RWPE1 (cell line): ENCODE measurements at regions not wholly inside any gene's neighbourhood (a gene's known extent, or its start where the extent isn't known, plus 50 kb on each side); places are given as distances from the start of the nearest gene placed in this dataset.

Source experiments
- CTCF ChIA-PET: fragments of 350-600 bp; sonication (Branson Sonifier 250); formaldehyde crosslinking; extraction: SDS; loops from one replicate; lab custom pipeline; 2021; lab: Yijun Ruan, JAX
- POLR2A ChIA-PET: fragments of 400-600 bp; formaldehyde crosslinking; extraction: SDS; loops from one replicate; lab custom pipeline; 2020; ENCODE audit warnings: antibody characterized with exemption; ENCODE audit not compliant: low non-redundant PET; lab: Yijun Ruan, JAX
- DNase-seq: peaks from one replicate; pipeline ENCODE4 v3.0.0; 2012; ENCODE audit warnings: low spot score
- H3K27ac ChIP-seq: fragments of 450-650 bp; 2 replicates; pipeline ENCODE4 v1.5.1; 2017
- TF ChIP-seq, protein P1 (sequence below): fragments of 450-650 bp; conservative IDR thresholded peaks from 2 replicates; pipeline ENCODE4 v1.5.1; 2017; ENCODE audit warnings: low read depth, mild to moderate bottlenecking

- POLR2A ChIA-PET: no interaction called here
- CTCF ChIA-PET: no interaction called here
- TF ChIP-seq, protein P1, sequence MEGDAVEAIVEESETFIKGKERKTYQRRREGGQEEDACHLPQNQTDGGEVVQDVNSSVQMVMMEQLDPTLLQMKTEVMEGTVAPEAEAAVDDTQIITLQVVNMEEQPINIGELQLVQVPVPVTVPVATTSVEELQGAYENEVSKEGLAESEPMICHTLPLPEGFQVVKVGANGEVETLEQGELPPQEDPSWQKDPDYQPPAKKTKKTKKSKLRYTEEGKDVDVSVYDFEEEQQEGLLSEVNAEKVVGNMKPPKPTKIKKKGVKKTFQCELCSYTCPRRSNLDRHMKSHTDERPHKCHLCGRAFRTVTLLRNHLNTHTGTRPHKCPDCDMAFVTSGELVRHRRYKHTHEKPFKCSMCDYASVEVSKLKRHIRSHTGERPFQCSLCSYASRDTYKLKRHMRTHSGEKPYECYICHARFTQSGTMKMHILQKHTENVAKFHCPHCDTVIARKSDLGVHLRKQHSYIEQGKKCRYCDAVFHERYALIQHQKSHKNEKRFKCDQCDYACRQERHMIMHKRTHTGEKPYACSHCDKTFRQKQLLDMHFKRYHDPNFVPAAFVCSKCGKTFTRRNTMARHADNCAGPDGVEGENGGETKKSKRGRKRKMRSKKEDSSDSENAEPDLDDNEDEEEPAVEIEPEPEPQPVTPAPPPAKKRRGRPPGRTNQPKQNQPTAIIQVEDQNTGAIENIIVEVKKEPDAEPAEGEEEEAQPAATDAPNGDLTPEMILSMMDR: no peak
- DNase-seq: no peak
- H3K27ac ChIP-seq: no peak overlapping the region
Observed at GRCh38 chr20:2047456-2048092, 53.7 kb upstream of the PDYN start.

- TF ChIP-seq, protein P1: no peak
- H3K27ac ChIP-seq: no peak overlapping the region
- no peak for DNase-seq
- POLR2A ChIA-PET: no interaction called here
- CTCF ChIA-PET: interaction anchor here (0.7 kb wide), 1 partner anchor 257 kb away, joined by 3 read pairs; no protein-coding TSS in a partner anchor
Observed at GRCh38 chr20:2045101-2045500, 51.2 kb upstream of the PDYN start.
